A549 (cell line): ENCODE measurements at regions not wholly inside any gene's neighbourhood (a gene's known extent, or its start where the extent isn't known, plus 50 kb on each side); places are given as distances from the start of the nearest gene placed in this dataset.

Experiments used
- ATAC-seq, 2 experiments: fragments of 200-7000 bp in 1 of 2; fragments of >200 bp in 1 of 2; cut with Nextera tagmentation in 1 of 2; cut with Tn5 transposase in 1 of 2; 3 replicates each; pipeline versions ENCODE4 v1.8.0 to v1.9.1; 2018 to 2020; ENCODE audit warnings: mild to moderate bottlenecking in 1 of 2, moderate library complexity in 1 of 2
- CTCF ChIA-PET: fragments of 300-600 bp; sonication (Branson Sonifier 250); formaldehyde crosslinking; extraction: SDS; loops from one replicate; lab custom pipeline; 2021; ENCODE audit warnings: antibody characterized with exemption, inconsistent platforms; lab: Yijun Ruan, JAX
- POLR2A ChIA-PET: fragments of 350-600 bp; formaldehyde crosslinking; extraction: SDS; loops from one replicate; lab custom pipeline; 2021; ENCODE audit warnings: antibody characterized with exemption, inconsistent platforms; lab: Yijun Ruan, JAX
- DNase-seq, 2 experiments: peaks; one replicate each; pipeline versions ENCODE4 v3.0.0 to v3.0.0-alpha.2; 2011 to 2016; ENCODE audit warnings: low read depth in 1 of 2, low spot score in 1 of 2
- FAIRE-seq: peaks from 2 replicates; lab custom pipeline; 2011; peaks lifted over from hg19 to GRCh38; lab: Jason Lieb, UNC
- H3K27ac ChIP-seq, 2 experiments: fragments of >200 bp; sonication (Bioruptor Twin); formaldehyde crosslinking; 3 replicates each; pipeline ENCODE4 v1.5.1; 2016 to 2017
- H3K4me1 ChIP-seq: fragments of >200 bp; sonication (Bioruptor Twin); formaldehyde crosslinking; 3 replicates; pipeline ENCODE4 v1.6.1; 2016
- H3K4me2 ChIP-seq: fragments of >200 bp; sonication (Bioruptor Twin); formaldehyde crosslinking; 3 replicates; pipeline ENCODE4 v1.6.1; 2016
- H3K4me3 ChIP-seq: fragments of >200 bp; sonication (Bioruptor Twin); formaldehyde crosslinking; 3 replicates; pipeline ENCODE4 v1.5.1; 2016
- H3K9me3 ChIP-seq: fragments of >200 bp; sonication (Bioruptor Twin); formaldehyde crosslinking; 3 replicates; pipeline ENCODE4 v1.6.1; 2016
- BCL3 ChIP-seq: fragments of >200 bp; sonication (Bioruptor Twin); formaldehyde crosslinking; IDR thresholded peaks from 3 replicates; pipeline ENCODE4 v1.6.1; 2016
- CEBPB ChIP-seq, 2 experiments: fragments of >200 bp in 1 of 2; sonication (Bioruptor Twin) in 1 of 2; formaldehyde crosslinking in 1 of 2; IDR thresholded peaks; 2 replicates each; pipeline ENCODE4 v1.6.1; 2012 to 2016
- EHMT2 ChIP-seq: fragments of 200-600 bp; sonication (generic); IDR thresholded peaks from 2 replicates; pipeline ENCODE4 v1.6.1; 2016; ENCODE audit warnings: antibody characterized with exemption, low read depth, mild to moderate bottlenecking, moderate library complexity
- FOSB ChIP-seq: fragments of 250-450 bp; sonication (Bioruptor Pico); IDR thresholded peaks from 2 replicates; pipeline ENCODE4 v1.5.0; 2020; ENCODE audit warnings: mild to moderate bottlenecking, moderate library complexity
- HOXA7 ChIP-seq: fragments of 250-450 bp; sonication (Bioruptor Pico); IDR thresholded peaks from 2 replicates; pipeline ENCODE4 v1.5.0; 2020; ENCODE audit warnings: mild to moderate bottlenecking, moderate library complexity
- JUN ChIP-seq, 2 experiments: fragments of >200 bp; sonication (Bioruptor Twin); formaldehyde crosslinking; IDR thresholded peaks; 2 replicates in 1 of 2; 3 replicates in 1 of 2; pipeline ENCODE4 v1.6.1; 2016 to 2017
- KDM1A ChIP-seq: fragments of 200-600 bp; sonication (generic); IDR thresholded peaks from 2 replicates; pipeline ENCODE4 v1.6.1; 2016; ENCODE audit warnings: low read depth, mild to moderate bottlenecking
- MAFK ChIP-seq: fragments of 450-650 bp; IDR thresholded peaks from 2 replicates; pipeline ENCODE4 v1.6.1; 2014; ENCODE audit not compliant: partially characterized antibody
- MAZ ChIP-seq: fragments of 150-350 bp; IDR thresholded peaks from 2 replicates; pipeline ENCODE4 v1.6.1; 2014; ENCODE audit warnings: antibody characterized with exemption, low read depth, low read length, borderline replicate concordance
- MYC ChIP-seq: IDR thresholded peaks from 2 replicates; pipeline ENCODE4 v1.6.1; 2012; ENCODE audit warnings: mild to moderate bottlenecking, inconsistent platforms, low read length, improper control_type of control experiment, borderline replicate concordance
- NPAS2 ChIP-seq: fragments of 250-450 bp; sonication (Bioruptor Pico); IDR thresholded peaks from 2 replicates; pipeline ENCODE4 v1.8.0; 2022; ENCODE audit warnings: mild to moderate bottlenecking, moderate library complexity, borderline replicate concordance
- NR3C1 ChIP-seq: fragments of >200 bp; sonication (Bioruptor Twin); formaldehyde crosslinking; IDR thresholded peaks from 3 replicates; pipeline ENCODE4 v1.6.1; 2017
- POLR2A ChIP-seq: IDR thresholded peaks from 2 replicates; pipeline ENCODE4 v1.6.1; 2012; ENCODE audit warnings: mild to moderate bottlenecking, low read length
- RARB ChIP-seq: fragments of 250-450 bp; sonication (Bioruptor Pico); IDR thresholded peaks from 2 replicates; pipeline ENCODE4 v1.8.0; 2021; ENCODE audit warnings: mild to moderate bottlenecking, moderate library complexity
- REST ChIP-seq: fragments of 200-600 bp; sonication (generic); IDR thresholded peaks from 2 replicates; pipeline ENCODE4 v1.6.1; 2016; ENCODE audit warnings: antibody characterized with exemption, mild to moderate bottlenecking, moderate library complexity
- SMC3 ChIP-seq: fragments of >200 bp; sonication (Bioruptor Twin); formaldehyde crosslinking; IDR thresholded peaks from 3 replicates; pipeline ENCODE4 v1.6.1; 2018; ENCODE audit warnings: inconsistent platforms
- TFCP2L1 ChIP-seq: fragments of 250-450 bp; sonication (Bioruptor Pico); IDR thresholded peaks from 2 replicates; pipeline ENCODE4 v1.5.0; 2021; ENCODE audit warnings: mild to moderate bottlenecking
- TP53 ChIP-seq: fragments of 250-450 bp; sonication (Bioruptor Pico); IDR thresholded peaks from 2 replicates; pipeline ENCODE4 v1.5.0; 2021; ENCODE audit warnings: mild to moderate bottlenecking, moderate library complexity
- ZC3H11A ChIP-seq: fragments of 450-650 bp; IDR thresholded peaks from 2 replicates; pipeline ENCODE4 v1.6.1; 2014; ENCODE audit warnings: antibody characterized with exemption, mild to moderate bottlenecking
- ZNF302 ChIP-seq: fragments of 250-450 bp; sonication (Bioruptor Pico); IDR thresholded peaks from 2 replicates; pipeline ENCODE4 v1.9.0; 2021; ENCODE audit warnings: inconsistent platforms, mild to moderate bottlenecking, moderate library complexity
- WGBS: methylation state at CpG from one replicate; pipeline ENCODE4 v1.1.6; 2017; ENCODE audit errors: missing lambda C conversion rate; 5-methylcytosine and 5-hydroxymethylcytosine counted together

- no peak overlapping the region for H3K4me3 ChIP-seq
- no peak overlapping the region for H3K4me2 ChIP-seq
- no peaks in the 10 kb centered on the region for H3K9me3 ChIP-seq
- no peak for FAIRE-seq
- ChIA-PET CTCF (no interaction called here), POLR2A (no interaction called here)
- H3K4me1 ChIP-seq = peaks cover 7% of the 10 kb centered on the region; the same call in 1 of the 3 replicates
- no peak for ATAC-seq
- TF ChIP-seq ZNF302 (no peak), REST (no peak), TP53 (CRISPR knock-in tag) (no peak), POLR2A (no peak), FOSB (CRISPR knock-in tag) (no peak), MAFK (peak; percentile 26), SMC3 (no peak)
- DNase-seq = peak in 1 of 2 experiments; percentile 9
- WGBS = 74% methylated on average over 2 of the region's 2 CpGs
- H3K27ac ChIP-seq = peak overlapping the region; percentile 17 to 44; a peak in 2 of 6 replicates
Observed at GRCh38 chr13:79966493-79966895, 374.4 kb downstream of the SPRY2 start.

GRCh38 chr13:79966059-79966458, 374.9 kb downstream of the SPRY2 start:
- DNase-seq = no peak
- H3K4me3 ChIP-seq = no peak overlapping the region
- ChIA-PET POLR2A (no interaction called here), CTCF (no interaction called here)
- no peak for ATAC-seq
- TF ChIP-seq CEBPB (IDR thresholded peaks at IDR 0.05) = peak; percentile 71 to 83; a peak in 3 of 4 replicates
- TF ChIP-seq HOXA7 = no peak
- WGBS = 89% methylated on average over 3 of the region's 3 CpGs
- no peak for FAIRE-seq
- H3K27ac ChIP-seq = peak overlapping the region in 1 of 2 experiments; percentile 44; a peak in 1 of 6 replicates
- H3K4me2 ChIP-seq = no peak overlapping the region
- peaks cover 7% of the 10 kb centered on the region; the same call in 1 of the 3 replicates for H3K4me1 ChIP-seq
- H3K9me3 ChIP-seq = no peaks in the 10 kb centered on the region

GRCh38 chr13:79946556-79946955, 394.4 kb downstream of the SPRY2 start:
- no peak for FAIRE-seq
- 96% methylated on average over 3 of the region's 3 CpGs for WGBS
- H3K9me3 ChIP-seq = no peaks in the 10 kb centered on the region
- H3K4me1 ChIP-seq = peaks cover 5% of the 10 kb centered on the region; the same call in 1 of the 3 replicates
- no peak overlapping the region for H3K4me3 ChIP-seq
- TF ChIP-seq FOSB (CRISPR knock-in tag) = no peak
- no peak for TF ChIP-seq ZC3H11A
- TF ChIP-seq MAZ = no peak
- TF ChIP-seq SMC3 = no peak
- TF ChIP-seq KDM1A = no peak
- no peak for TF ChIP-seq EHMT2
- TF ChIP-seq BCL3 = no peak
- no peak for TF ChIP-seq NR3C1
- no peak for TF ChIP-seq RARB (CRISPR knock-in tag)
- TF ChIP-seq TP53 (CRISPR knock-in tag) = no peak
- TF ChIP-seq NPAS2 (CRISPR knock-in tag) = no peak
- TF ChIP-seq REST = no peak
- no peak for TF ChIP-seq JUN (IDR thresholded peaks at IDR 0.05)
- no peak for TF ChIP-seq TFCP2L1 (CRISPR knock-in tag)
- no peak for TF ChIP-seq MYC
- ATAC-seq = no peak
- CTCF ChIA-PET = no interaction called here
- no peak for DNase-seq
- H3K27ac ChIP-seq = no peak overlapping the region
- no peak overlapping the region for H3K4me2 ChIP-seq
- POLR2A ChIA-PET = no interaction called here
